DMS114 treated with DMSO at 0.1 percent for 48 hours (cell line): ENCODE measurements at regions not wholly inside any gene's neighbourhood (a gene's known extent, or its start where the extent isn't known, plus 50 kb on each side); places are given as distances from the start of the nearest gene placed in this dataset.
"Not testable (repeated sequence)": the region's sequence is repeated elsewhere in the genome, so short reads cannot be mapped to it uniquely, and the experiment has no call there.

ENCODE experiments used
- DNase-seq: peaks from one replicate; lab custom pipeline; 2025; ENCODE audit not compliant: unreplicated experiment; lab: John Stamatoyannopoulos, UW

DNA sequence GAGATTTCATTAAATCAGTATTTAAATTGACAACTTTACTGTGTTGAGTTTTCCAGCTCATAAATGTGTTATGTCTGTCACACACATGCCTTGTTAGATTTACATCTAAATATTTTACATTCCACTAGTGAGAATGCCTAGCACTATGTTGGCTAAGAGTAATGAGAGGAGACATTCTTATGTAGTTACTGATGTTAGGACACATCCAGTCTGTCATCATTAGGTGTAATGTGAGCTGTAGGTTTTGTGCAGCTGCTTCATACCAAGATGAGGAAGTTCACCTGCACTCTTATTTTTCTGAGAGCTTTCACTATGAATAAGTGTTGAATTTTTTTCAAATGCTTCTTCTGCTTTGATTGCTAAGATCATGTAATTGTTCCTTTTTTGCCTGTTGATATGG, 218.0 kb upstream of the IGFBP3 start:
- DNase-seq: no peak

- no peak for DNase-seq
These were observed 216.7 kb upstream of the IGFBP3 start for GRCh38 chr7:46137725-46138124.

- DNase-seq: no peak
These were observed 214.5 kb upstream of the IGFBP3 start for GRCh38 chr7:46135557-46135956.

- DNase-seq: no peak
These were observed 213.7 kb upstream of the IGFBP3 start for GRCh38 chr7:46134795-46135194.

GRCh38 chr7:46134385-46134784, 213.3 kb upstream of the IGFBP3 start:
- no peak for DNase-seq

- DNase-seq: no peak
These were observed 212.7 kb upstream of the IGFBP3 start for GRCh38 chr7:46133751-46134150.

DNA sequence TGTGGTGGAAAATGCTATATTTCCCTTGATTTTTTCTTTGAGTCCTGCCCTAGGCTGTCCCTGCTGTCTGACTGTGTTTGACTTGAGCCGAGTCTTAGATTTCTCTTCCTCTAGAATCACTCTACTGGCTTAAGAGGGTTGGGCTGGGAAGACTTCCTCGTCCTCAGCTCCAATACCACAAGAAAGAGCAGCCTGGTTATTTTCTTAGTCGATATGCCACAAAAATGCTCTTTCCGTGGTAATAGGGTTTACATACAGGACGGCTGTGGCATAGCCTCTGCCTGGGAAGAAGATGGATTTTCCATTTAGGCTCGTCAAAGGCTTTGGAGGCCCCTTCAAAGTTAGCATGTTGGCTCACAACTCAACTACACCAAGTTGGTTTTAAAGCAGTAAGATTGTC, 212.0 kb upstream of the IGFBP3 start:
- DNase-seq: no peak

DNA sequence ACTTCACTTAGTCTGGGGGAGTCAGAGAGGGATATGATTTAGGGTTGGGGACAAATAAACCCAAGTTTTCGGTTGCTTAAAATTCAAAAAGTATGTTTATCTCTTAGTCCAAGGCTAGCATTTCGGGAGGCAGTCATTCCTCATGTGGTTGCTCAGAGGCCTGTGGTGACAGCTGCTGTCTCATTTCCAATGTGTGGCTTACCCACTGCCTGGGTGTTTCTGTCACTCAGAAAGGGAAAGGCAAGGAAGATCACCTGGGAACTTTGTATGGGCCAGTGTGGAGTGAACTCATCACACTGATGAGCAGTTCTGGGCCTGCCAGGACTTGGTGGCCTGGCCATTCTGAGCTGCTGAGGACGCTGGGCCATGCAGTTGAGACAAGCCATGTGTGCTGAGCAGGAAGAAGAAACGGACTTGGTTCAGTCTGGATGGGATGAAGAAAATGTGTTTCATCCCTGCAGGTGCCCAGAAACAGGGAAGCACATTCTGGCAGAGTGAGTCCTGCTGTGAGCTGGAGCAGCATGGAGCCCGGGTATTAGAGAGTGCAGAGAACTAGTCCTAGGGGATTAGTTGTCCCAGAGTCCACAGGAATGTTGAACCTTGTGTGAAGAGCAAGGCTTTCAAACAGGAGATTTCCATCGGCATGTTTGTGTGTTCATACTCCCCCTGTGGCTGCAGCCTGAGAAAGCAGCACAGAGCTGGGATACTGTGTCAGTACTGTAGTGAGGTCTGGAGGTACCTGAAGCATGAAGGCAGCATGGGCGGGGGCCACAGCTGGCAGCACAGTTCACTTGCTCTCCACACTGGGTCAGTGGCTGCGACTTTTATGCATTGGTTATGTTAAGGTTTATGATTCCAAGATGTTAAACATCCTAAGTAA, 211.1 kb upstream of the IGFBP3 start:
- no peak for DNase-seq

- no peak for DNase-seq
These were observed 208.8 kb upstream of the IGFBP3 start for GRCh38 chr7:46129831-46130230.

DNA sequence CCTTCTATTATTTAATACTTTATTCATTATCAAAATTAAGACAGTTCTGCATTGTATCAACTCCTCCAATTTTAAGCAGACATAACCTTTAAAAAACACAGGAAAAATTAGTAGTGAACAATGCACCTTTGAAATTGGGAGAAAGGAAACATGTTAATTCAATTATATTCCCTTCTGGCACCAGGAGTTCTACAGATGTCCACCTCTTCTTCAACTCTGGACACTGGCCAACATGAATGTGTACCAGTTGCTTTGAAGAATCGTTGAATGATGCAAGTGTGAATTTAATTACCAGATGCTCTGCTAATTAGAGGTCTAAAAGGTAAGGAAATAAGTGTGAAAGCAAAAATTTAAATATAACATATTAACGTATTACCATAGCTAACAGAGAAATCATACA, 206.7 kb upstream of the IGFBP3 start:
- no peak for DNase-seq

DNA sequence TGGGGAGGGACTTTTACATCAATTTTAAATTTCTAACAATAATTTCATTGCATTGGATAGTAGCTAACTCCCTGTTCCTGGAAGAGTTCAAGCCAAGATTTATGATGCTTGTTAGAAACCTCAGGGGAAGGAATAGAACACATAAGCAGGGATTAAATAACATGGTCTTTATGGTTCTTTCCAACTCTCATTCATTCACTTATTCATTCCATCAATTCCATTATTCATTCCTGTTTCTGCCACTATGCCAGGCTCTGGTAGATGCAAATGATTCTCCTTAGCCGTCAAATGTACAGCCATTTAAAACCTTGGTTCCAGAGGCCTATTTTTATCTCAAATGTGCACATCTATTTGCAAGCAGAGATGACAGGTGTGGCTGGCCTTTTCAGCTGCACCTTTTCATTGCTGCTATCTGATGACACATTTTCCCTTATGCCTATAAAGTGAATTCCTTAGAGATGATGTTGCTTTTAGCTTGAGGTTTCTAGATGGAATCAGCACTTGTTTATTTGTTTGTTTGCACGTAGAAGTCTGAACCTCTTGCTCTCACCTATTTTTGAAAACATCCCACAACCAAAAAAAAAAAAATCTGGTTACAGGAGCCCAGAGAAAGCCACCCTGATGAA, 205.7 kb upstream of the IGFBP3 start:
- no peak for DNase-seq

- no peak for DNase-seq
These were observed 202.8 kb upstream of the IGFBP3 start for GRCh38 chr7:46123756-46124343.

DNA sequence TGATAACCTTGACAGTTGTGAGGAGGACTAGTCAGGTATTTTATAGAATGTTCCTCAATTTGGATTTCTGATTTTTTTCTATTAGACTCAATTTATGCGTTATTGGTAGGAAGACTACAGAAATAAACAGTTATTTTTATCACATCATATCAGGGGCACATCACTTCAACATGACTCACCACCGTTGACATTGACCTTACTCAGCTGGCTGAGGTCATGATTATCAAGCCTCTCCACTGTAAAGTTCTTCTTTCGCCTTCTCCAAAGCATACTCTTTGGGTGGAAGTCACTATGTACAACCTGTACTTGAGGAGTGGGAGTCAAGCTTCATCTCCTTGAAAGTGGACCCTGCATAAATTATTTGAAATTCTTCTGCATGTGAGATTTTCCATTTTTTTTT, 194.3 kb upstream of the IGFBP3 start:
- no peak for DNase-seq

GRCh38 chr7:46109437-46109836, 188.4 kb upstream of the IGFBP3 start:
- no peak for DNase-seq

- no peak for DNase-seq
These were observed 187.2 kb upstream of the IGFBP3 start for GRCh38 chr7:46108272-46108671.

- no peak for DNase-seq
These were observed 186.6 kb upstream of the IGFBP3 start for GRCh38 chr7:46107610-46108217.

DNA sequence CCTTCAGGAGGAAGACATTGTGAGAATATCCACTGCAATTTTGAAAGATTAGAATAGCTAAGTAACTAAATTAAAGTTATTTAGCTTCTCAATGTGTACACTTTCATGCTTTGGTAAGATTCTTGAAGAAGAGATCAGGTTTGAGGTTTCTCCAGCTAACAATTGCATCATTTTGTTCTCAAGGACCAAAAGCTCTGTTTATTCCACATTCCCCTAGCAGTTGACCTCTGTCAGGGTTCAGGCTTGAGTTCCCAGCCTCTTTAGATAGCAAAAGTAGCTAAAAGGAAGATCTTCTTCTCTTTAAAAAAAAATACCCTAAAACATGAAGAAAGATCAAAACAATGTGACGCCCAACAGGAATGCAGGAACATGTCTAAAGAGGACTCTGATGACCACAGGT, 179.4 kb upstream of the IGFBP3 start:
- no peak for DNase-seq

DNA sequence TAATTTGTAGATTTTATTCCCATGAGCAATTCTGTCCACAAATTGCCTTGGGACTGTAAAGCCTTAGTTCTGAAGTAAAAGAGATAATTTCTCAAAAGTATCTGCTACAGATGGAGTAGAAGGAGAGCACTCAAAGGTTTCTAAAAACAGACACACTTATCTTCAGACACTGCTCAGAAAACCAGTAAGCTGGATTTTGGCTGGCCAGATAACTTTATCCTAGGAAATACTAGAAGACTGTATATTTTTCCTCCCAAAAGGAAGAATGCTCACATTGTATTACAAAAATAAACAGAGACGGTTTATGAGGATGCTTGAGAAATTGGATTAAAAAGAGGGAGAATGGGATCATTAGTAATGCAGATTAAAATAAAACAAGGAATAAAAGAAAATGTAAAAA, 178.0 kb upstream of the IGFBP3 start:
- DNase-seq: no peak

GRCh38 chr7:46091071-46091470, 170.0 kb upstream of the IGFBP3 start:
- DNase-seq: no peak

DNA sequence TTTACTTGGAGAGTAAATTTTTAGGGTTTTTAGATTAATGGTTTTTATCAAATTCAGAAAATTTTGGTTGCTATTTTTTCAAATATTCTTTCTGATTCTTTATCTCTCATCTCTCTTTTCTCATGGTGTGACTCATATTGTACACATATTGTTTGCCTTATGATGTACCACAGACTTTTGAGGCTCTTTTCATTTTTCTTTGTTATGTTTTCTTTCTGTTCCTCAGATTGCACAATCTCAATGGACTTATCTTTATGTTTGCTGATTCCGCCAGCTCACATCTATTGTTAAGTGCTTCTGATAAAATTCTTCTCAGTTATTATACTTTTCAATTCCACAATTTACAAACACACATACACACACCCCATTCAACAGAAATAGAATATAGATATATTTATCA, 168.2 kb upstream of the IGFBP3 start:
- DNase-seq: no peak

GRCh38 chr7:46088486-46088885, 167.4 kb upstream of the IGFBP3 start:
- not testable (repeated sequence) for DNase-seq
